ENCODE measurements at regions not wholly inside any gene's neighbourhood (a gene's known extent, or its start where the extent isn't known, plus 50 kb on each side); places are given as distances from the start of the nearest gene placed in this dataset.

DNA sequence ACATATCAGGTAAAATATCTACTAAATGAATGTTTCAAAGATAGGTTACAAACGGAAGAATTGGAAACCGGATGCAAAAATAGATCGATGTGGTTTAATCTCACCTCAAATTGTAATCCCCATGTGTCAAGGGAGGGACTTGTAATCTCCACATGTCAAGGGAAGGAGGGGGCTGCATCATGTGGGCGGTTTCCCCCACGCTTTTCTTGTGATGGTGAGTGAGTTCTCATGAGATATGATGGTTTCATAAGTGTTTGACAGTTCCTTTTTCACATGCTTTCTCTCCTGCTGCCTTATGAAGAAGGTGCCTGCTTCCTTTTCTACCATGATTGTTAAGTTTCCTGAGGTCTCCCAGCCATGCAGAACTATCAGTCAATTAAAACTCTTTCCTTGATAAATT is 408.7 kb upstream of the TMPRSS15 start:
- intact Hi-C loops (cut with DNase I; ENCODE audit: low total_unique reads) = no loop called here
- no peak overlapping the region for H3K27ac ChIP-seq
- 76 to 86% (median 83%) methylated on average over 5 of the region's 5 CpGs for WGBS, 5 donors
- H3K9me3 ChIP-seq = peaks cover 0 to 28% (median 0%) of the 10 kb centered on the region in 8 donors
- TF ChIP-seq, protein P1, sequence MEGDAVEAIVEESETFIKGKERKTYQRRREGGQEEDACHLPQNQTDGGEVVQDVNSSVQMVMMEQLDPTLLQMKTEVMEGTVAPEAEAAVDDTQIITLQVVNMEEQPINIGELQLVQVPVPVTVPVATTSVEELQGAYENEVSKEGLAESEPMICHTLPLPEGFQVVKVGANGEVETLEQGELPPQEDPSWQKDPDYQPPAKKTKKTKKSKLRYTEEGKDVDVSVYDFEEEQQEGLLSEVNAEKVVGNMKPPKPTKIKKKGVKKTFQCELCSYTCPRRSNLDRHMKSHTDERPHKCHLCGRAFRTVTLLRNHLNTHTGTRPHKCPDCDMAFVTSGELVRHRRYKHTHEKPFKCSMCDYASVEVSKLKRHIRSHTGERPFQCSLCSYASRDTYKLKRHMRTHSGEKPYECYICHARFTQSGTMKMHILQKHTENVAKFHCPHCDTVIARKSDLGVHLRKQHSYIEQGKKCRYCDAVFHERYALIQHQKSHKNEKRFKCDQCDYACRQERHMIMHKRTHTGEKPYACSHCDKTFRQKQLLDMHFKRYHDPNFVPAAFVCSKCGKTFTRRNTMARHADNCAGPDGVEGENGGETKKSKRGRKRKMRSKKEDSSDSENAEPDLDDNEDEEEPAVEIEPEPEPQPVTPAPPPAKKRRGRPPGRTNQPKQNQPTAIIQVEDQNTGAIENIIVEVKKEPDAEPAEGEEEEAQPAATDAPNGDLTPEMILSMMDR (IDR thresholded peaks at IDR 0.05 in 8 of 11, conservative IDR thresholded peaks at IDR 0.05 in 3 of 11) = no peak
- TF ChIP-seq POLR2A (IDR thresholded peaks at IDR 0.05) (no peak), POLR2AphosphoS5 (IDR thresholded peaks at IDR 0.05) (no peak)
- no peaks in the 10 kb centered on the region for H3K4me1 ChIP-seq
- H3K27me3 ChIP-seq (replicated peaks in 1 of 7) = no peaks in the 10 kb centered on the region
- no peaks in the 10 kb centered on the region for H3K36me3 ChIP-seq
- no peak for DNase-seq
- H3K4me3 ChIP-seq = no peak overlapping the region

DNA sequence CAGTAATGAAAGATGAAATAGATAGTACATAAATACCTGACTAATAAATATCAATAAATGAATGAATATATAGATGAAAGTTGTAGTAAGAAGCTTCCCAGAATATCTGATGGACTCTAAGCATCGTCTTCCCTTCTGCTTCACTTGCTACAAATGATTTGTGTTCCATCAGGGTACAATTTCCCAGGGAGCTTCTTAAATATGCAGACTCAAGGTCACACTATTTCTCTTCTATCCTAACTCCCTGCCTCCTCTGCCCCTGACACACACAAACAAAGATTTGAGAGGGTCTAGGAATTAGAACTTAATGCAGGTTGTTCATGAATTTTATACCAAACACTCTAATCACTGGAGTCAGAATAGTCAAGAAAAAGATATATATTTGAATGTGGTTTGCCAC is 415.9 kb upstream of the TMPRSS15 start:
- H3K4me3 ChIP-seq = no peak overlapping the region
- H3K27me3 ChIP-seq (replicated peaks in 1 of 7) = no peaks in the 10 kb centered on the region
- no peaks in the 10 kb centered on the region for H3K4me1 ChIP-seq
- peaks cover 0 to 22% (median 12%) of the 10 kb centered on the region in 8 donors for H3K9me3 ChIP-seq
- no peak overlapping the region for H3K27ac ChIP-seq
- WGBS, 5 donors = 55 to 74% (median 65%) methylated on average over 1 of the region's 1 CpG
- H3K36me3 ChIP-seq = no peaks in the 10 kb centered on the region
- intact Hi-C loops (cut with DNase I; ENCODE audit: low total_unique reads) = no loop called here
- DNase-seq = no peak
- TF ChIP-seq, protein P1 (IDR thresholded peaks at IDR 0.05 in 8 of 11, conservative IDR thresholded peaks at IDR 0.05 in 3 of 11) = no peak
- TF ChIP-seq POLR2A (IDR thresholded peaks at IDR 0.05) (no peak), POLR2AphosphoS5 (IDR thresholded peaks at IDR 0.05) (no peak)

DNA sequence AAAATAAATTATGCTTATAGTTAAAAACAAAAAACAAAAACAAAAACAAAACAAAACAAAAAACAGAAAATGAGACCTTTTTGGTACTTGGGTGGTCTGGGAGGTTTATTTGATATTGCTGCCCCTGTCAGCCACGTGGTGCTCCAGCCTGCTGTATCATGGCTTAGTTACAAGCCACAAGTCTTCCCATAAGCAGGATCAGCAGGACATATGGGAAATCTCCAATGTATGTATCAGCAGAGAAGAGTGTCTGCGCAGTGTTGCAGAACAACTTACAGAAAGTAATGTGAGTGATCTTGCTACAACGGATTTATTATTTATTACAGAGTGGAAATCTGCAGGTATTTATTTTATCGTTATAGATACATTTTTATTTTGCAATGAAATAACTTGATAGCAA is 423.0 kb upstream of the TMPRSS15 start:
- no peak for TF ChIP-seq POLR2AphosphoS5 (IDR thresholded peaks at IDR 0.05)
- TF ChIP-seq, protein P1 (IDR thresholded peaks at IDR 0.05 in 8 of 11, conservative IDR thresholded peaks at IDR 0.05 in 3 of 11) = no peak
- TF ChIP-seq POLR2A (IDR thresholded peaks at IDR 0.05) = no peak
- 65 to 79% (median 75%) methylated on average over 4 of the region's 4 CpGs for WGBS, 5 donors

DNA sequence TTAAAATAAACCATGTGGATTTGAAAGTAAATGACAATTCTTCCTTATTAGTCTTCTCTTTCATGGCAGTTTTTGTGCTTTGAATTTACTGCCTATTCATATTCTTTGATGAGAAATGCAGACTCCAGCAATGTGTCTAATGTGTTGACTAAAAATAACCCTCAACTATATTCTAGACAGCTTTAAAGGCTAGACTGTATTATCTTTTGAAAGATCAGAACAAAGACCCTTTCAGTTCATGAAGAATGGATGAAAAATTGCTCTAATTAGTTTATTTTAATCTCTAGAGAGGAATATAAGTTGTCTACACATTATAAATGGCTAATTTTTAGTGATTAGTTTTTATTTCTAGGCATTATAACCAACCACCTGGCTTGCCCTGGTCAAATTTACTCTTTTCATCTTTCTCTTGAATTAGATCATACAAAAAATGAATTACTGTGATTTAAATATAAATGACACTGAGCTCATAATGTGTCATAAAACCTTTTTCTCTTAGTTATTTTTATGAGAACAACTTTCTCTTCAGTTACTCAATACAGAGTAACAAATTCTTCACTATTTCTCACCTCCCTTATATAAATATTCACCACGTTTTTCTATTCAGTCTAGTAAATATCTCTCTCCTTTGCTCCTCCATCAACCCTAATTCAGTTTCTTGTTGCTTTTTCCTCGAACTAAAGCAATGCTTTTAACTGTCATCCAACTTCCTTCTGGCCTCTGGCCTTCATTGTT is 428.5 kb upstream of the TMPRSS15 start:
- Histone ChIP-seq H3K4me3 (no peak overlapping the region), H3K36me3 (no peaks in the 10 kb centered on the region), H3K9me3 (peaks cover 0 to 6% (median 0%) of the 10 kb centered on the region in 8 donors), H3K4me1 (no peaks in the 10 kb centered on the region), H3K27me3 (replicated peaks in 1 of 7) (no peaks in the 10 kb centered on the region), H3K27ac (no peak overlapping the region)
- DNase-seq = no peak
- intact Hi-C loops (cut with DNase I; ENCODE audit: low total_unique reads) = no loop called here
- TF ChIP-seq POLR2A (IDR thresholded peaks at IDR 0.05) = no peak
- TF ChIP-seq, protein P1 (IDR thresholded peaks at IDR 0.05 in 8 of 11, conservative IDR thresholded peaks at IDR 0.05 in 3 of 11) = no peak
- no peak for TF ChIP-seq POLR2AphosphoS5 (IDR thresholded peaks at IDR 0.05)
- 26 to 56% (median 49%) methylated on average over 2 of the region's 2 CpGs for WGBS, 5 donors

More for the DNA sequence above, 423.0 kb upstream of the TMPRSS15 start:
- no peak overlapping the region for H3K27ac ChIP-seq
- H3K9me3 ChIP-seq = peaks cover 0 to 12% (median 10%) of the 10 kb centered on the region in 8 donors
- H3K4me1 ChIP-seq = no peaks in the 10 kb centered on the region
- no peak for DNase-seq
- no peaks in the 10 kb centered on the region for H3K27me3 ChIP-seq (replicated peaks in 1 of 7)
- intact Hi-C loops (cut with DNase I; ENCODE audit: low total_unique reads) = no loop called here
- no peak overlapping the region for H3K4me3 ChIP-seq
- H3K36me3 ChIP-seq = no peaks in the 10 kb centered on the region
